AG10803 (cell line): ENCODE measurements at regions not wholly inside any gene's neighbourhood (a gene's known extent, or its start where the extent isn't known, plus 50 kb on each side); places are given as distances from the start of the nearest gene placed in this dataset.
A peak's percentile ranks its signal among the peaks of the same experiment; 100 is the strongest.

Experiments
- DNase-seq: peaks from one replicate; pipeline ENCODE4 v3.0.0; 2010; ENCODE audit warnings: low read depth
- H3K4me3 ChIP-seq: 2 replicates; pipeline ENCODE4 v1.5.1; 2011; ENCODE audit warnings: mild to moderate bottlenecking, low read length, control low read depth
- CTCF ChIP-seq: conservative IDR thresholded peaks from 2 replicates; pipeline ENCODE4 v1.5.1; 2011; ENCODE audit warnings: mild to moderate bottlenecking, low read length, control low read depth, inconsistent platforms

DNA sequence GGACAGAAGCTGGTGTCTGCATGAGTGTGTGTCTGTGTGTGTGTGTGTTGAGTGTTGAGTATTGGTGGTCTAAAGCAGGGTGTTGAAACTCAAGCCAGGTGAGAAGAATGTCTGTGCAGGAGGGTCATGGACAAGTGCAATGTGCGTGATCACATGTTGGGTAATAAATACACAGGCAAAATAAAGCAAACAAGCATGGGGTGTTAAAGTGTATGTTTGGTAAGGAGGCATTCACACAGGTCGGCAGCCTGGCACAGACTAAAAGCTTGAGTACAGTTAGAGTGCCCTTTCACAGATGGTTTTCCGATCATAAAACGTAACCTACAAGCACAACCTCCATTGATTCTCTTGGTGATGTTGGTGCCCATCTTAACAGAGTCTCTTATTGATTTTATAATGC, 476.9 kb upstream of the KLHL1 start:
- H3K4me3 ChIP-seq: no peak overlapping the region
- no peak for TF ChIP-seq CTCF
- no peak for DNase-seq

- no peak for TF ChIP-seq CTCF
- no peak overlapping the region for H3K4me3 ChIP-seq
- no peak for DNase-seq
Measured at GRCh38 chr13:70580825-70581224, 472.6 kb upstream of the KLHL1 start.

DNA sequence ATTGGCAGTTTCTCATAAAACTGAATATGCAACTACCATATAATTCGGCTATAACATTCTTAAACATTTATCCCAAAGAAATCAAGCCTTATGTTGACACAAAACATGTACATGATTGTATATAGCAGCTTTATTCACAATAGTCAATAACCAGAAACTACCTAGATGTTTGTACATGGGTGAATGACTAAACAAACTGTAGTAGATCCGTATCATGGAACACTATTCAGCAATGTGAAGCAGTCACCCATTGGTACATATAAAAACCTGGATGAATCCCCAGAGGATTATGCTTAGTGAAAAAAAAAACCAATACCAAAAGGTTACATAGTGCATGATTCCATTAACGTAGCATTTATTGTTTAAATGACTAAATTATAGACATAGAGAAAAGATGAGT, 471.7 kb upstream of the KLHL1 start:
- DNase-seq: no peak
- TF ChIP-seq CTCF: no peak
- no peak overlapping the region for H3K4me3 ChIP-seq

GRCh38 chr13:70571221-70571620, 463.0 kb upstream of the KLHL1 start:
- no peak overlapping the region for H3K4me3 ChIP-seq

DNA sequence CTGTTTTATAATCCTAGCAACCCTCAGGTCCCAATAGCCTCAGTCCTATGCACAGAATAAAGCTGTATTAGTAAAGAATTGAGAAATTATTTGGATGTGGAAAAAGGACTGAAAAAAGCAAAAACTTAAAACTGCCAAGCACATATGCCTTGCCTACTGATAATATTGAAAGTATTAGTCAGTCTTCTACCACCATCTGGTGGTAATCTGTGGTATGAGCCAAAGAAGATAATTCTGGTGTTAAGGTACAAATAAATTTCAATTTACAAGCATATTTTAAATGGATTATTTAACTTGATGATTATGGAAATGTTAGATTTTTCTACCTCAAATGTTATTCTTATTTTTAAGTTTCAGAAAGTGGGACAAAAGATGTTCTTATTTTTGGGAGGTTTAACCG, 460.3 kb upstream of the KLHL1 start:
- TF ChIP-seq CTCF: peak; percentile 49
- peak; percentile 20 for DNase-seq
- no peak overlapping the region for H3K4me3 ChIP-seq

More at GRCh38 chr13:70571221-70571620, 463.0 kb upstream of the KLHL1 start:
- no peak for DNase-seq
- no peak for TF ChIP-seq CTCF

- no peak for TF ChIP-seq CTCF
- no peak for DNase-seq
- no peak overlapping the region for H3K4me3 ChIP-seq
Measured at GRCh38 chr13:70544706-70545105, 436.5 kb upstream of the KLHL1 start.

DNA sequence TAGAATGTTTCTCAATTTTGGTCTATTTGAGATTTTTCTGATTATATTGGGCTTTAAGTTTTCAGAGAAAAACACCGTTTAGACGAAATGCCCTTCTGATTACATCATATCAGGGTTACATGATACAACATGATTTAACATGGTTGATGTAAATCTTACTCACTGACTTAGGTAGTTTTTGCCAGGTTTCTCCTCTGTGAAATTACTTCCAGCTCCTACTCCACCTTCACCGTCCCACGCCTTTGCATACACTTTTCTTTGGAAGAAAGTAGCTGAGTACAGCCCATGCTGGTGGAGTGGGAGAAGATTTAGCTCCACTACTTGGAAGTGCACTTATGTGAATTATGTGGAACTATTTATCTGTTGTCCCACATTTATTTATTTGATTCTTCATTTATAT, 433.2 kb upstream of the KLHL1 start:
- TF ChIP-seq CTCF: no peak
- no peak overlapping the region for H3K4me3 ChIP-seq
- DNase-seq: no peak
